ENCODE measurements at regions not wholly inside any gene's neighbourhood (a gene's known extent, or its start where the extent isn't known, plus 50 kb on each side); places are given as distances from the start of the nearest gene placed in this dataset.
"Not testable (repeated sequence)": the region's sequence is repeated elsewhere in the genome, so short reads cannot be mapped to it uniquely, and the experiment has no call there.

- intact Hi-C loops (cut with DNase I, micrococcal nuclease); ATAC-seq: not testable (repeated sequence)
Measured at GRCh38 chr15:32243727-32244126, 159.4 kb downstream of the GOLGA8K start.

GRCh38 chr15:32242780-32243528 is 160.1 kb downstream of the GOLGA8K start:
- DNase-seq; H3K9me3 ChIP-seq; intact Hi-C loops (cut with DNase I, micrococcal nuclease); ATAC-seq; H3K4me1 ChIP-seq (ENCODE audit: low read depth); H3K4me3 ChIP-seq; H3K36me3 ChIP-seq (ENCODE audit: low read depth): not testable (repeated sequence)

More at GRCh38 chr15:32243727-32244126, 159.4 kb downstream of the GOLGA8K start:
- not testable (repeated sequence) for DNase-seq; H3K4me3 ChIP-seq; H3K9me3 ChIP-seq; H3K36me3 ChIP-seq (ENCODE audit: low read depth); H3K4me1 ChIP-seq (ENCODE audit: low read depth)

GRCh38 chr15:32227410-32228114 is 175.5 kb downstream of the GOLGA8K start:
- ATAC-seq; intact Hi-C loops (cut with DNase I, micrococcal nuclease); H3K4me3 ChIP-seq: not testable (repeated sequence)

DNA sequence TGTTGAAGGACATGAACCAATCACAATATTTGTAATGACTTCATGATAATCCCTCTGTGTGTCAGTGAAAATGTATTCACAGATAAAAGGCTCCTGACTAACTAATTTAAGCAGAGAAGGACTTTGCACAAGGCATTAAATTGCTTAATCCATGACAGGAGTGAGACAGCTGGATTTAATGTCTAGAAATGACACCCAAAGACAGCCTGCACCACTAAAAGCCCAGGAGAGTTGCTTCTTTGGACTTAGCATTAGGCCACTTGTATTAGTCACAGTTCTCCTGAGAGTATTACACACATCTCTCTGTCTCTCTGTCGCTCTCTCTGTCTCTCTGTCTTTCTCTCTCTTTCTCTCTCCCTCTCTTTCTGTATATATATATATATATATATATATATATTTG is 180.4 kb downstream of the GOLGA8K start:
- TF ChIP-seq, protein P1, sequence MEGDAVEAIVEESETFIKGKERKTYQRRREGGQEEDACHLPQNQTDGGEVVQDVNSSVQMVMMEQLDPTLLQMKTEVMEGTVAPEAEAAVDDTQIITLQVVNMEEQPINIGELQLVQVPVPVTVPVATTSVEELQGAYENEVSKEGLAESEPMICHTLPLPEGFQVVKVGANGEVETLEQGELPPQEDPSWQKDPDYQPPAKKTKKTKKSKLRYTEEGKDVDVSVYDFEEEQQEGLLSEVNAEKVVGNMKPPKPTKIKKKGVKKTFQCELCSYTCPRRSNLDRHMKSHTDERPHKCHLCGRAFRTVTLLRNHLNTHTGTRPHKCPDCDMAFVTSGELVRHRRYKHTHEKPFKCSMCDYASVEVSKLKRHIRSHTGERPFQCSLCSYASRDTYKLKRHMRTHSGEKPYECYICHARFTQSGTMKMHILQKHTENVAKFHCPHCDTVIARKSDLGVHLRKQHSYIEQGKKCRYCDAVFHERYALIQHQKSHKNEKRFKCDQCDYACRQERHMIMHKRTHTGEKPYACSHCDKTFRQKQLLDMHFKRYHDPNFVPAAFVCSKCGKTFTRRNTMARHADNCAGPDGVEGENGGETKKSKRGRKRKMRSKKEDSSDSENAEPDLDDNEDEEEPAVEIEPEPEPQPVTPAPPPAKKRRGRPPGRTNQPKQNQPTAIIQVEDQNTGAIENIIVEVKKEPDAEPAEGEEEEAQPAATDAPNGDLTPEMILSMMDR (IDR thresholded peaks at IDR 0.05), result no peak
- no peak for ATAC-seq
- no peaks in the 10 kb centered on the region for H3K4me1 ChIP-seq (ENCODE audit: low read depth)
- peaks cover 10% of the 10 kb centered on the region for H3K9me3 ChIP-seq
- no peaks in the 10 kb centered on the region for H3K36me3 ChIP-seq (ENCODE audit: low read depth)
- no peak overlapping the region for H3K4me3 ChIP-seq
- intact Hi-C loops (cut with DNase I, micrococcal nuclease), result no loop called here
- no peak for DNase-seq

More at GRCh38 chr15:32227410-32228114, 175.5 kb downstream of the GOLGA8K start:
- not testable (repeated sequence) for H3K4me1 ChIP-seq (ENCODE audit: low read depth); H3K36me3 ChIP-seq (ENCODE audit: low read depth); DNase-seq; H3K9me3 ChIP-seq

Data from mucosa of descending colon (tissue), 3 donors.